Panc1 (cell line): ENCODE measurements at regions not wholly inside any gene's neighbourhood (a gene's known extent, or its start where the extent isn't known, plus 50 kb on each side); places are given as distances from the start of the nearest gene placed in this dataset.

ENCODE experiments used
- ATAC-seq: fragments of 200-7000 bp; cut with Tn5 transposase; 2 replicates; pipeline ENCODE4 v1.9.1; 2020; ENCODE audit warnings: mild to moderate bottlenecking, moderate library complexity
- BruUV-seq: library from RNA; stranded (reverse); fragments of 400-500 nt; replicated peaks from 2 replicates; lab custom pipeline; 2021; lab: Mats Ljungman, UMichigan
- CTCF ChIA-PET: fragments of 300-600 bp; sonication (Branson Sonifier 250); formaldehyde crosslinking; loops from one replicate; lab custom pipeline; 2022; ENCODE audit warnings: antibody characterized with exemption; lab: Charles Lee
- POLR2A ChIA-PET: fragments of 300-600 bp; sonication (Branson Sonifier 250); formaldehyde crosslinking; loops from one replicate; lab custom pipeline; 2022; ENCODE audit warnings: antibody characterized with exemption; lab: Charles Lee
- DNase-seq: peaks from one replicate; pipeline ENCODE4 v3.0.0-alpha.2; 2010; ENCODE audit warnings: low read depth, low spot score
- H3K27ac ChIP-seq: 2 replicates; pipeline ENCODE4 v1.5.1; 2011; ENCODE audit warnings: mild to moderate bottlenecking, low read length, inconsistent platforms
- H3K27me3 ChIP-seq: fragments of 200-500 bp; sonication (Bioruptor generic); 2 replicates; pipeline ENCODE4 v1.6.0; 2014; ENCODE audit warnings: low read length, inconsistent platforms; ENCODE audit not compliant: control insufficient read depth, insufficient read depth
- H3K36me3 ChIP-seq: fragments of 200-500 bp; sonication (Bioruptor generic); 2 replicates; pipeline ENCODE4 v1.5.1; 2014; ENCODE audit warnings: inconsistent platforms, mild to moderate bottlenecking, low read length, moderate library complexity; ENCODE audit not compliant: control insufficient read depth, insufficient read depth
- H3K4me1 ChIP-seq: 2 replicates; pipeline ENCODE4 v1.5.1; 2011; ENCODE audit warnings: inconsistent platforms, mild to moderate bottlenecking, low read length, moderate library complexity; ENCODE audit not compliant: control insufficient read depth, insufficient read depth
- H3K4me3 ChIP-seq, 2 experiments: 2 replicates each; pipeline ENCODE4 v1.5.1; 2011 to 2012; ENCODE audit warnings: low read depth in 2 of 2, low read length in 2 of 2, mild to moderate bottlenecking in 2 of 2, inconsistent platforms in 1 of 2, moderate library complexity in 1 of 2
- H3K9me3 ChIP-seq: fragments of 200-500 bp; sonication (Bioruptor generic); 2 replicates; pipeline ENCODE4 v1.5.1; 2014; ENCODE audit warnings: low read depth, mild to moderate bottlenecking, inconsistent platforms, low read length, moderate library complexity; ENCODE audit not compliant: control insufficient read depth, insufficient read depth
- CTCF ChIP-seq: fragments of 450-650 bp; IDR thresholded peaks from 2 replicates; pipeline ENCODE4 v1.5.1; 2017; ENCODE audit warnings: mild to moderate bottlenecking
- POLR2AphosphoS5 ChIP-seq: IDR thresholded peaks from 2 replicates; pipeline ENCODE4 v1.6.1; 2012; ENCODE audit warnings: mild to moderate bottlenecking, low read depth, low read length, moderate library complexity
- REST ChIP-seq, 2 experiments: IDR thresholded peaks; 2 replicates each; pipeline ENCODE4 v1.6.1; 2011 to 2012; ENCODE audit warnings: low read depth in 2 of 2, control low read depth in 1 of 2, low read length in 1 of 2, mild to moderate bottlenecking in 1 of 2, moderate library complexity in 1 of 2; ENCODE audit not compliant: insufficient read depth in 1 of 2
- SIN3A ChIP-seq: IDR thresholded peaks from 2 replicates; pipeline ENCODE4 v1.6.1; 2012; ENCODE audit warnings: low read depth, mild to moderate bottlenecking, low read length, moderate library complexity, borderline replicate concordance; ENCODE audit not compliant: insufficient read depth
- TCF7L2 ChIP-seq: IDR thresholded peaks from 2 replicates; pipeline ENCODE4 v1.6.1; 2011; ENCODE audit warnings: mild to moderate bottlenecking, low read depth, low read length, inconsistent platforms
- in situ Hi-C: cut with HindIII; loops from 2 replicates; pipeline ENCODE4 v1.10.0; 2016; ENCODE audit warnings: low sequenced_read_pairs, low pct_unique_long_range_greater_than_20kb
- intact Hi-C: fragments of 100-400 bp; cut with micrococcal nuclease; formaldehyde crosslinking; loops from one replicate; pipeline ENCODE4 v1.10.0; 2022; ENCODE audit not compliant: unreplicated experiment

- H3K27me3 ChIP-seq = peaks cover 3% of the 10 kb centered on the region; the same call in 1 of the 2 replicates
- no peaks in the 10 kb centered on the region for H3K9me3 ChIP-seq
- DNase-seq (no peak), ATAC-seq (no peak)
- CTCF ChIA-PET = no interaction called here
- H3K4me3 ChIP-seq = no peak overlapping the region
- H3K4me1 ChIP-seq = no peaks in the 10 kb centered on the region
- in situ Hi-C loops = no loop called here
- H3K36me3 ChIP-seq = no peaks in the 10 kb centered on the region
- no peak for TF ChIP-seq SIN3A
- TF ChIP-seq POLR2AphosphoS5 = no peak
- TF ChIP-seq TCF7L2 = no peak
- TF ChIP-seq CTCF = no peak
- TF ChIP-seq REST (IDR thresholded peaks at IDR 0.05; ENCODE audit: insufficient read depth in 1 of 2, low read depth in 2 of 2, low read length in 1 of 2) = no peak
- intact Hi-C loops = no loop called here
- POLR2A ChIA-PET = no interaction called here
- no peak overlapping the region for H3K27ac ChIP-seq
- no TSS peak for BruUV-seq
Measured at GRCh38 chr1:47593598-47594285, 155.9 kb downstream of the FOXD2 start.

GRCh38 chr1:47594627-47595026 lies 156.8 kb downstream of the FOXD2 start:
- POLR2A ChIA-PET = no interaction called here

More at GRCh38 chr1:47594627-47595026, 156.8 kb downstream of the FOXD2 start:
- CTCF ChIA-PET = no interaction called here
- no peak for DNase-seq
- no peaks in the 10 kb centered on the region for H3K4me1 ChIP-seq
- H3K27ac ChIP-seq = no peak overlapping the region
- H3K9me3 ChIP-seq = 0 out of 2 replicates have a peak, but pooled peaks cover under 1% of the 10 kb centered on the region
- no peak for ATAC-seq
- no peaks in the 10 kb centered on the region; the same call in 1 of the 2 replicates for H3K27me3 ChIP-seq
- BruUV-seq = no TSS peak
- H3K36me3 ChIP-seq = no peaks in the 10 kb centered on the region
- no peak for TF ChIP-seq SIN3A
- TF ChIP-seq CTCF = no peak
- TF ChIP-seq POLR2AphosphoS5 = no peak
- no peak for TF ChIP-seq TCF7L2
- TF ChIP-seq REST (IDR thresholded peaks at IDR 0.05; ENCODE audit: insufficient read depth in 1 of 2, low read depth in 2 of 2, low read length in 1 of 2) = no peak
- H3K4me3 ChIP-seq = no peak overlapping the region
- in situ Hi-C loops (no loop called here), intact Hi-C loops (no loop called here)
